ENCODE measurements at regions not wholly inside any gene's neighbourhood (a gene's known extent, or its start where the extent isn't known, plus 50 kb on each side); places are given as distances from the start of the nearest gene placed in this dataset.

DNA sequence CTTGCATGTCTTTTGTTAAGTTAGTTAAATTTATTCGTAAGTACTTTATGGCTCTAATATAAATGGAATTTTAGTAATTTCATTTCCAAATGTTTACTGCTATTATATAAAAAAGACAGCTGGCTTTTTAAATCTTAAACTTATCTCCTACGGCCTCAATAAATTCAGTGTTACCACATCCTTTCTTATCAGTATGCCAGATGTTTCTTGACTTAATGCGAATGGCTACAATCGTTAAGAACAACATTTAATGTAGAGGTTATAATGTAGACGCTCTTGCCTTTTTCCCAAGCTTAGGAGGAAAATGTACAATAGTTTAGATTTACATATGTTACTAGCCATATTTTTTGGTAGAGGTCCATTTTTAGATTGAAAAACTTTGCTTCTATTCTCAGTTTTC, 659.4 kb downstream of the TENT5A start:
- no peaks in the 10 kb centered on the region for H3K27me3 ChIP-seq
- H3K4me1 ChIP-seq: no peaks in the 10 kb centered on the region
- no peak overlapping the region for H3K4me3 ChIP-seq (ENCODE audit: low read depth, low read length)
- DNase-seq: no peak
- TF ChIP-seq, protein P1, sequence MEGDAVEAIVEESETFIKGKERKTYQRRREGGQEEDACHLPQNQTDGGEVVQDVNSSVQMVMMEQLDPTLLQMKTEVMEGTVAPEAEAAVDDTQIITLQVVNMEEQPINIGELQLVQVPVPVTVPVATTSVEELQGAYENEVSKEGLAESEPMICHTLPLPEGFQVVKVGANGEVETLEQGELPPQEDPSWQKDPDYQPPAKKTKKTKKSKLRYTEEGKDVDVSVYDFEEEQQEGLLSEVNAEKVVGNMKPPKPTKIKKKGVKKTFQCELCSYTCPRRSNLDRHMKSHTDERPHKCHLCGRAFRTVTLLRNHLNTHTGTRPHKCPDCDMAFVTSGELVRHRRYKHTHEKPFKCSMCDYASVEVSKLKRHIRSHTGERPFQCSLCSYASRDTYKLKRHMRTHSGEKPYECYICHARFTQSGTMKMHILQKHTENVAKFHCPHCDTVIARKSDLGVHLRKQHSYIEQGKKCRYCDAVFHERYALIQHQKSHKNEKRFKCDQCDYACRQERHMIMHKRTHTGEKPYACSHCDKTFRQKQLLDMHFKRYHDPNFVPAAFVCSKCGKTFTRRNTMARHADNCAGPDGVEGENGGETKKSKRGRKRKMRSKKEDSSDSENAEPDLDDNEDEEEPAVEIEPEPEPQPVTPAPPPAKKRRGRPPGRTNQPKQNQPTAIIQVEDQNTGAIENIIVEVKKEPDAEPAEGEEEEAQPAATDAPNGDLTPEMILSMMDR (IDR thresholded peaks at IDR 0.05; ENCODE audit: low read depth, low read length): no peak
- no peaks in the 10 kb centered on the region for H3K36me3 ChIP-seq
- no peaks in the 10 kb centered on the region for H3K9me3 ChIP-seq

DNA sequence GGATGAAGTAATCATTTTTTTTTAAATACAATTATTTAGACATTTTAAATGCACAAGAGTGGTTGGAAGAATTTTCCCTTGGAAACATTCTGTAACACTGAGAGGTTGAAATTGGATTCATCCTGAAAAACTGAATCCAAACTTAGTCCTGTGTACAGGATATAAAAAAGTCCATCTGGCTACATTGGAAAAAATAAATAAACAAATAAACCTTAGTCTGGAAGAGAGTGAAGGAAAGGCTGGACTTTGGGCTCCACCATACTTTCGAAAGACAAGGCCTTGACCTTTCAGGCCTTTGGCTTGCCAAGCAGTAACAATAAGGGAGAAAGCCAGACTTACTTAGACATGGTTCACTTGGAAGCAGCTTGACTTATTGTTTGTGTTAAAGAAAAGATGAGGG, 664.3 kb downstream of the TENT5A start:
- H3K4me1 ChIP-seq: no peaks in the 10 kb centered on the region; the same call in 1 of the 2 replicates
- no peaks in the 10 kb centered on the region for H3K27me3 ChIP-seq
- H3K9me3 ChIP-seq: no peaks in the 10 kb centered on the region
- H3K36me3 ChIP-seq: no peaks in the 10 kb centered on the region
- TF ChIP-seq, protein P1 (IDR thresholded peaks at IDR 0.05; ENCODE audit: low read depth, low read length): no peak
- H3K4me3 ChIP-seq (ENCODE audit: low read depth, low read length): no peak overlapping the region
- no peak for DNase-seq

DNA sequence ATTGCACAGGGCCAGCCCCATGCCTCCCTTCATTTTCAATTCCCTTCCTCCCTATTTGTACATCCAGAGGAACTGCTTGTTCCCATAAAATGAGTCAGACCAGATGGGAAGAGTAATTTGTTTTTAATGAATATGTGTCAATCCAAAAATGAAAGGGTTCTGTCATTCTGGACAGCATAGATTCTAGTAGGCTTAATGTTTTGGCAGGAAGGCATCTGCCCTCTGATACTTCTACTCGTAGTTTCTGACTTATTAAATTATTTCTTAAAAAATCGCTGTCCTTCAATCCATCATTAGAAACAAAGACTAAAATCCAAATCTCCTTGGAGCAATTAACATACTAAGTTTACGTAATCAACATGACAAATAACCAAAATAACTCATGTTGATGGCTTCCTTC, 665.5 kb downstream of the TENT5A start:
- H3K4me1 ChIP-seq: no peaks in the 10 kb centered on the region; the same call in 1 of the 2 replicates
- H3K36me3 ChIP-seq: no peaks in the 10 kb centered on the region
- H3K4me3 ChIP-seq (ENCODE audit: low read depth, low read length): no peak overlapping the region
- H3K9me3 ChIP-seq: no peaks in the 10 kb centered on the region
- no peaks in the 10 kb centered on the region for H3K27me3 ChIP-seq
- DNase-seq: no peak
- TF ChIP-seq, protein P1 (IDR thresholded peaks at IDR 0.05; ENCODE audit: low read depth, low read length): no peak

DNA sequence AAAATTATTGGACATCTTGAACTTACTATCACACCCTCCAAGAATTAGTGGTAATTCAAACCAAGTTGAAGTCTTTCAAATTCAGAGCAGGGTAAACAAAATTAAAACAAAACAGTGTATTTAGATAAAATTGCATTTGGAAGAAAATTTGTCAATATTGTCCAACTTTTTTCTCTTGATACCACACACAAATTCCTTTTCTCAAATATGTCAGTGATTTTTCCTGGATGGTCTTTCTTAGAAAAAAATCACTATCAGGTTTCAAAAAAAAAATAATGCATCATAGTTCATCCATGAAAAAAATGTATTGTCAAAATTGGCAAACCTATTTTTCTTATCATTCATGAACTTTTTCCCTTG, 667.1 kb downstream of the TENT5A start:
- H3K27me3 ChIP-seq: no peaks in the 10 kb centered on the region
- H3K4me3 ChIP-seq (ENCODE audit: low read depth, low read length): no peak overlapping the region
- H3K36me3 ChIP-seq: no peaks in the 10 kb centered on the region
- no peak for DNase-seq
- H3K9me3 ChIP-seq: no peaks in the 10 kb centered on the region
- H3K4me1 ChIP-seq: no peaks in the 10 kb centered on the region; the same call in 1 of the 2 replicates
- TF ChIP-seq, protein P1 (IDR thresholded peaks at IDR 0.05; ENCODE audit: low read depth, low read length): no peak

DNA sequence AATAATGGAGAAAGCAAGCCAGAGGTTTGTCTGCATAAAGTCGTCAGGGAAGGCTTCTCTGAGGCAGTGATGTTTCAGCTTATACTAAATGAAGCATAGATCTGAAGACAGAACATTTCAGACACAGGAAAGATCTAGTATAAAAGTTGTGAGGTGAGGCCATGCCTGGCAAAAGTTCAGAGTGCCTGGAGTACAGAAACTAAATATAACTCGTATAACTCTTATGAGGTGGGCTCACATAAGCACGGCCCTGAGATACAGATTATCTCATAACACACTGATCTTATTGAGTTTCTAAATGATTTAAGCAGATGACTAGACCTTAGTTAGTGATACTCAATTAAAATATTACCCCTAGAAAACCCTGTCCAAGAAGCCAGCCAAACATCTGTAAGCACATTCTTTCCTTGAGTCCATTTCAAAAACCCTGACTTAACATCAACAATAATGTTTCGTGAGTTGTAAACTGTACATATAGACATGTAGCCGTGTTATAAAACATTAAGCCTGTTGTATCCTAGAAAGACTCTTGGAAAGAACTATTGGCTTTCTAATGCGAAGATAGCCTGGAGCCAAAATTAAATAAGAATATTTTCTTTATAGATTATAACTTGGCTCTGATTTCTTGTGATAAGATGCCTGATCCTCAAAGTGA, 667.6 kb downstream of the TENT5A start:
- TF ChIP-seq, protein P1 (IDR thresholded peaks at IDR 0.05; ENCODE audit: low read depth, low read length): no peak
- no peaks in the 10 kb centered on the region; the same call in 1 of the 2 replicates for H3K4me1 ChIP-seq

DNA sequence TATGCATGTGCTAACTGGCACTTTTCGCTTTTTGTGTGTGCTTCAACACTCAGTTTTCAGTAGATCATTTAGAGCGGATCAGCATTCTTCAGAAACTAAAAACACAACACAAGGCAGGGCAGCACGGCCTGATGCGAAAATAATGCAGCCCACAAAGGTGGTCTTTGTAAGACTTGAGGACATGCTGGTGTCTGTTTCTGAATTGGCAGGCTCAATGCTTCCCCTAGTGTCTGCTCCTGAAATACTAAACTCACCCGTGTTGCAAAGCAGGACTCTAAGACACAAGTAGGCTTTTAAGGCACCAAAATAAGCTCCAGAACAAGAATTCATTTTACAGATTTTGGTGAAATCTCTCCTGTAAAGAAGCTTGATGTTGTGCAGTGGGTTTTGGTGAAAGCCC, 676.5 kb downstream of the TENT5A start:
- Histone ChIP-seq H3K36me3 (no peaks in the 10 kb centered on the region), H3K4me3 (ENCODE audit: low read depth, low read length) (no peak overlapping the region), H3K27me3 (no peaks in the 10 kb centered on the region), H3K9me3 (no peaks in the 10 kb centered on the region), H3K4me1 (no peaks in the 10 kb centered on the region)
- peak; percentile 24 for DNase-seq
- TF ChIP-seq, protein P1 (IDR thresholded peaks at IDR 0.05; ENCODE audit: low read depth, low read length): peak; percentile 84

More for the DNA sequence above, 667.6 kb downstream of the TENT5A start:
- Histone ChIP-seq H3K4me3 (ENCODE audit: low read depth, low read length) (no peak overlapping the region), H3K36me3 (no peaks in the 10 kb centered on the region), H3K9me3 (no peaks in the 10 kb centered on the region), H3K27me3 (no peaks in the 10 kb centered on the region)
- DNase-seq: no peak
